ENCODE measurements at regions not wholly inside any gene's neighbourhood (a gene's known extent, or its start where the extent isn't known, plus 50 kb on each side); places are given as distances from the start of the nearest gene placed in this dataset.

DNA sequence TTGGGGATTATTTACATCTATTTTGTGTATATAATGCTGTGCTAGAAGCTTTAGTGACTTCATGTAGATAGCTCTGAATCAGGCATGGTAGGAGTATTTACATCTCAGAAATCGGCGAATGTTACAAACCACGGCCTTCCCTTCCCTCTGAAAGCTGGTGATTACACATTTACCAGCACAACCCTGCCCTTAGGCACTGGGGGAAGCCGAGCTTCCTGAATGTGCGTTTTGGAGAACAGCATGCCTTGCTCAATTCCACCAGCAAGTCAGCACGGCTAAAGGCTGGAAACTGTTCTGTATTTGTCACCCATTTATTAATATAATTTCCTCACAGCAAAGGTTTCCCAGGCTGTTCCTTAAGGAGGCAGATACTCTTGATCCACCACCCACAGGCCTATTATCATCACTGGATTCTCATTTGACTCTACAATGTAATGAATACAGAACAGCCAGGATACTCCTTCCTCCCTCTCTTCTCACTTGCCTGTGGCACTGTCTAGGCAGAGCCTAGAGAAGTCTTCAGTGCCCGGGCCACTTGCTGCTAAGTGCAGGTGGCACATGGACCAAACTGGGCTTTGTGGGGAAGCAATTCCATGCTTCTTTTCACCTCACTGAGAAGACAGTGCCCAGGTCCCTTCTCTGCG is 55.2 kb upstream of the CACNA2D3 start:
- H3K79me2 ChIP-seq (ENCODE audit: insufficient read depth, low read length): no peaks in the 10 kb centered on the region
- RAD21 ChIA-PET (ENCODE audit: low non-redundant PET in 1 of 2, low total read pairs in 2 of 2, uncharacterized antibody in 2 of 2, unreplicated experiment in 2 of 2): no interaction called here
- BruUV-seq (replicated peaks): no TSS peak
- peaks cover 5% of the 10 kb centered on the region; the same call in 1 of the 2 replicates for H3K27me3 ChIP-seq (ENCODE audit: insufficient read depth, low read length)
- no peaks in the 10 kb centered on the region for H3K36me3 ChIP-seq (ENCODE audit: control insufficient read depth in 1 of 2, insufficient read depth in 2 of 2, low read length in 2 of 2)
- no peak overlapping the region for H3K9ac ChIP-seq (ENCODE audit: low read length)
- TF ChIP-seq POLR2A (IDR thresholded peaks at IDR 0.05; ENCODE audit: borderline replicate concordance, extremely low read depth, insufficient read depth, insufficient read length): no peak
- no peak for TF ChIP-seq REST (IDR thresholded peaks at IDR 0.05; ENCODE audit: low read depth)
- TF ChIP-seq TCF7L2 (IDR thresholded peaks at IDR 0.05; ENCODE audit: borderline replicate concordance, extremely low read depth, insufficient read depth, insufficient read length): no peak
- no peak for TF ChIP-seq RAD21 (IDR thresholded peaks at IDR 0.05; ENCODE audit: low read depth)
- TF ChIP-seq ZFX (IDR thresholded peaks at IDR 0.05): no peak
- TF ChIP-seq SRF (IDR thresholded peaks at IDR 0.05; ENCODE audit: low read depth): no peak
- no peak for TF ChIP-seq CEBPB (IDR thresholded peaks at IDR 0.05; ENCODE audit: low read depth)
- TF ChIP-seq JUND (IDR thresholded peaks at IDR 0.05): no peak
- no peak for TF ChIP-seq CBX3 (IDR thresholded peaks at IDR 0.05; ENCODE audit: low read depth)
- no peak for TF ChIP-seq MAX (IDR thresholded peaks at IDR 0.05)
- no peak for TF ChIP-seq EZH2phosphoT487 (IDR thresholded peaks at IDR 0.05; ENCODE audit: borderline replicate concordance)
- TF ChIP-seq ZBTB33 (IDR thresholded peaks at IDR 0.05; ENCODE audit: extremely low read depth, insufficient replicate concordance, low read length): no peak
- H3K4me3 ChIP-seq (replicated peaks in 1 of 2; ENCODE audit: low read depth in 1 of 2, low read length in 2 of 2): no peak overlapping the region
- no peak overlapping the region for H2AFZ ChIP-seq (ENCODE audit: low read depth, low read length, poor library complexity, severe bottlenecking)
- intact Hi-C loops (cut with micrococcal nuclease): no loop called here
- POLR2A ChIA-PET: no interaction called here
- CTCF ChIA-PET: no interaction called here
- H4K20me1 ChIP-seq (ENCODE audit: insufficient read depth): no peaks in the 10 kb centered on the region
- no peak overlapping the region for H3K27ac ChIP-seq (ENCODE audit: low read depth, low read length)
- no peaks in the 10 kb centered on the region for H3K9me3 ChIP-seq (ENCODE audit: control insufficient read depth in 1 of 2, insufficient read depth in 1 of 2, low read depth in 1 of 2, low read length in 2 of 2)
- H3K4me1 ChIP-seq (ENCODE audit: control insufficient read depth in 1 of 2, insufficient read depth in 2 of 2, low read length in 2 of 2): no peaks in the 10 kb centered on the region
- no peak overlapping the region for H3K4me2 ChIP-seq (ENCODE audit: low read length)
- no peak for DNase-seq (ENCODE audit: low read depth, low spot score)
- no peak for ATAC-seq
- H3K9me2 ChIP-seq (ENCODE audit: insufficient read depth): no peaks in the 10 kb centered on the region
